H1 (cell line): ENCODE measurements at regions not wholly inside any gene's neighbourhood (a gene's known extent, or its start where the extent isn't known, plus 50 kb on each side); places are given as distances from the start of the nearest gene placed in this dataset.
A peak's percentile ranks its signal among the peaks of the same experiment; 100 is the strongest.

Experiments
- CTCF ChIA-PET: fragments of 300-600 bp; sonication (Branson Sonifier 250); formaldehyde crosslinking; loops from one replicate; lab custom pipeline; 2021; ENCODE audit not compliant: partially characterized antibody; lab: Charles Lee
- POLR2A ChIA-PET: fragments of 300-600 bp; sonication (Branson Sonifier 250); formaldehyde crosslinking; loops from one replicate; lab custom pipeline; 2021; ENCODE audit warnings: inconsistent platforms; ENCODE audit not compliant: partially characterized antibody; lab: Charles Lee
- DNase-seq, 2 experiments: peaks; one replicate each; pipeline versions ENCODE4 v3.0.0 to v3.0.0-alpha.2; 2010 to 2022; ENCODE audit warnings: low spot score in 2 of 2, low read depth in 1 of 2, mixed read lengths in 1 of 2
- FAIRE-seq: peaks from 2 replicates; lab custom pipeline; 2011; peaks lifted over from hg19 to GRCh38; lab: Jason Lieb, UNC
- H2AFZ ChIP-seq: 2 replicates; pipeline ENCODE4 v1.8.1; 2012; ENCODE audit warnings: low read length, inconsistent platforms
- H2AK5ac ChIP-seq: 2 replicates; pipeline ENCODE4 v1.6.1; 2013; ENCODE audit warnings: low read depth, low read length
- H2BK120ac ChIP-seq: replicated peaks from 2 replicates; pipeline ENCODE3; 2013; ENCODE audit warnings: low read depth, low read length, inconsistent platforms
- H2BK12ac ChIP-seq: 2 replicates; pipeline ENCODE4 v1.6.1; 2013; ENCODE audit warnings: low read depth, low read length
- H2BK15ac ChIP-seq: 2 replicates; pipeline ENCODE4 v1.6.1; 2013; ENCODE audit warnings: low read length
- H2BK20ac ChIP-seq: 2 replicates; pipeline ENCODE4 v1.6.1; 2013; ENCODE audit warnings: low read length
- H2BK5ac ChIP-seq: 2 replicates; pipeline ENCODE4 v1.6.1; 2013; ENCODE audit warnings: low read depth, low read length
- H3K14ac ChIP-seq: 2 replicates; pipeline ENCODE4 v1.6.1; 2013; ENCODE audit warnings: inconsistent platforms; ENCODE audit not compliant: insufficient read length
- H3K18ac ChIP-seq: 2 replicates; pipeline ENCODE4 v1.6.1; 2013; ENCODE audit warnings: low read length; ENCODE audit errors: extremely low read depth
- H3K23ac ChIP-seq: 2 replicates; pipeline ENCODE4 v1.6.1; 2013; ENCODE audit warnings: inconsistent platforms; ENCODE audit not compliant: insufficient read length
- H3K23me2 ChIP-seq: 2 replicates; pipeline ENCODE4 v1.6.1; 2013; ENCODE audit warnings: low read depth, low read length
- H3K27ac ChIP-seq: 2 replicates; pipeline ENCODE4 v1.6.1; 2011; ENCODE audit warnings: low read depth, low read length, inconsistent platforms
- H3K27me3 ChIP-seq, 4 experiments: replicated peaks in 1 of 4; 1 replicate in 1 of 4; 2 replicates in 3 of 4; pipeline versions ENCODE4 v1.6.1 to v1.8.1; 2011 to 2013; ENCODE audit warnings: low read length in 3 of 4, mild to moderate bottlenecking in 3 of 4, inconsistent platforms in 2 of 4, mixed read lengths in 2 of 4, moderate library complexity in 1 of 4; ENCODE audit not compliant: control insufficient read depth in 3 of 4, insufficient read depth in 3 of 4; ENCODE audit errors: extremely low read depth in 1 of 4
- H3K36me3 ChIP-seq, 4 experiments: 2 replicates each; pipeline versions ENCODE4 v1.6.1 to v1.8.1; 2011 to 2013; ENCODE audit warnings: mild to moderate bottlenecking in 4 of 4, low read length in 3 of 4, moderate library complexity in 2 of 4, control low read depth in 1 of 4, inconsistent platforms in 1 of 4; ENCODE audit not compliant: insufficient read depth in 4 of 4, control insufficient read depth in 2 of 4
- H3K4ac ChIP-seq: replicated peaks from 2 replicates; pipeline ENCODE3; 2013; ENCODE audit warnings: low read length, low read depth, mixed read lengths, inconsistent platforms; ENCODE audit not compliant: insufficient read length
- H3K4me1 ChIP-seq, 4 experiments: replicated peaks in 1 of 4; 1 replicate in 1 of 4; 2 replicates in 3 of 4; pipeline versions ENCODE4 v1.6.1 to v1.8.1; 2011 to 2013; ENCODE audit warnings: low read length in 3 of 4, inconsistent platforms in 2 of 4, mixed read lengths in 1 of 4; ENCODE audit not compliant: insufficient read depth in 4 of 4, control insufficient read depth in 3 of 4
- H3K4me2 ChIP-seq, 2 experiments: 2 replicates each; pipeline versions ENCODE4 v1.6.1 to v1.8.1; 2011 to 2013; ENCODE audit warnings: low read depth in 2 of 2, low read length in 2 of 2, control low read depth in 1 of 2, inconsistent platforms in 1 of 2, mild to moderate bottlenecking in 1 of 2; ENCODE audit not compliant: insufficient read depth in 1 of 2
- H3K4me3 ChIP-seq, 4 experiments: fragments of 200-600, 300-600 bp in 1 of 4; sonication (generic), shearing (Covaris generic), sonication (Bioruptor Twin) in 1 of 4; 2 replicates each; pipeline versions ENCODE4 v1.5.1 to v1.8.1; 2011 to 2016; ENCODE audit warnings: low read length in 4 of 4, low read depth in 3 of 4, control low read depth in 2 of 4, inconsistent platforms in 2 of 4, mild to moderate bottlenecking in 2 of 4, mixed read lengths in 1 of 4, moderate library complexity in 1 of 4; ENCODE audit not compliant: insufficient read depth in 2 of 4; ENCODE audit errors: extremely low read depth in 1 of 4
- H3K56ac ChIP-seq: replicated peaks from 2 replicates; pipeline ENCODE3; 2013; ENCODE audit warnings: low read depth, mild to moderate bottlenecking, mixed read lengths, low read length, inconsistent platforms; ENCODE audit not compliant: insufficient read length
- H3K79me1 ChIP-seq: 2 replicates; pipeline ENCODE4 v1.6.1; 2013; ENCODE audit warnings: low read depth, low read length, control low read depth
- H3K79me2 ChIP-seq, 2 experiments: 2 replicates each; pipeline versions ENCODE4 v1.6.1 to v1.8.1; 2012 to 2013; ENCODE audit warnings: low read length in 2 of 2, mild to moderate bottlenecking in 2 of 2, inconsistent platforms in 1 of 2; ENCODE audit not compliant: insufficient read depth in 2 of 2, control insufficient read depth in 1 of 2
- H3K9ac ChIP-seq, 4 experiments: replicated peaks in 1 of 4; 1 replicate in 1 of 4; 2 replicates in 3 of 4; pipeline versions ENCODE4 v1.6.1 to v1.8.1; 2011 to 2013; ENCODE audit warnings: low read depth in 3 of 4, low read length in 3 of 4, control low read depth in 2 of 4, mild to moderate bottlenecking in 2 of 4, moderate library complexity in 2 of 4, inconsistent platforms in 1 of 4; ENCODE audit errors: extremely low read depth in 1 of 4
- H3K9me3 ChIP-seq, 2 experiments: 2 replicates each; pipeline versions ENCODE4 v1.6.1 to v1.8.1; 2012 to 2013; ENCODE audit warnings: mild to moderate bottlenecking in 2 of 2, moderate library complexity in 2 of 2, control low read depth in 1 of 2, inconsistent platforms in 1 of 2, low read depth in 1 of 2, low read length in 1 of 2, mixed read lengths in 1 of 2; ENCODE audit not compliant: insufficient read depth in 2 of 2
- H4K20me1 ChIP-seq, 2 experiments: replicated peaks in 1 of 2; 2 replicates each; pipeline versions ENCODE3 to v1.8.1; 2011 to 2013; ENCODE audit warnings: inconsistent platforms in 2 of 2, low read length in 2 of 2, mild to moderate bottlenecking in 1 of 2; ENCODE audit not compliant: insufficient read depth in 2 of 2, control insufficient read depth in 1 of 2
- H4K5ac ChIP-seq: 2 replicates; pipeline ENCODE4 v1.6.1; 2013; ENCODE audit warnings: low read length, low read depth, mixed read lengths, inconsistent platforms; ENCODE audit not compliant: insufficient read length
- H4K8ac ChIP-seq: 2 replicates; pipeline ENCODE4 v1.8.0; 2013; ENCODE audit warnings: mild to moderate bottlenecking, moderate library complexity, low read length, inconsistent platforms; ENCODE audit not compliant: insufficient read depth; ENCODE audit errors: extremely low read depth
- H4K91ac ChIP-seq: replicated peaks from 2 replicates; pipeline ENCODE3; 2013; ENCODE audit warnings: low read length, mixed read lengths, inconsistent platforms; ENCODE audit not compliant: insufficient read length
- BRCA1 ChIP-seq: IDR thresholded peaks from 2 replicates; pipeline ENCODE4 v1.6.1; 2012; ENCODE audit warnings: low read depth, low read length, improper control_type of control experiment
- CTCF ChIP-seq, 3 experiments: IDR thresholded peaks; 1 replicate in 2 of 3; 2 replicates in 1 of 3; pipeline versions ENCODE4 v1.5.1 to v1.6.1; 2011; ENCODE audit warnings: low read length in 3 of 3, mild to moderate bottlenecking in 3 of 3, inconsistent platforms in 2 of 3, low read depth in 1 of 3, moderate library complexity in 1 of 3; ENCODE audit not compliant: insufficient read depth in 1 of 3; ENCODE audit errors: control extremely low read depth in 1 of 3
- RAD21 ChIP-seq, 2 experiments: IDR thresholded peaks in 1 of 2; conservative IDR thresholded peaks in 1 of 2; 2 replicates each; pipeline ENCODE4 v1.6.1; 2011; ENCODE audit warnings: low read depth in 2 of 2, low read length in 2 of 2, improper control_type of control experiment in 1 of 2, inconsistent platforms in 1 of 2, mild to moderate bottlenecking in 1 of 2, moderate library complexity in 1 of 2
- WGBS, 2 experiments: shearing (Covaris generic) in 1 of 2; methylation state at CpG; one replicate each; pipeline versions ENCODE4 v1.1.6 to v1.1.7; 2013 to 2015; ENCODE audit warnings: low lambda C conversion rate in 2 of 2, mixed read lengths in 2 of 2, inconsistent platforms in 1 of 2, low coverage in 1 of 2, missing lambda C conversion rate in 1 of 2; ENCODE audit not compliant: insufficient replicate concordance in 2 of 2, insufficient coverage in 1 of 2, insufficient read length in 1 of 2; ENCODE audit errors: extremely low coverage in 1 of 2, missing lambda C conversion rate in 1 of 2; 5-methylcytosine and 5-hydroxymethylcytosine counted together

GRCh38 chr4:120266602-120267001 lies 200.0 kb upstream of the MAD2L1 start:
- TF ChIP-seq RAD21 (IDR thresholded peaks at IDR 0.05 in 1 of 2, conservative IDR thresholded peaks at IDR 0.05 in 1 of 2; ENCODE audit: low read depth in 2 of 2, low read length in 2 of 2) (0 out of 4 replicates have a peak, but pooled peaks of 1 of the 2 experiments have one; percentile 13), BRCA1 (no peak), CTCF (IDR thresholded peaks at IDR 0.05; ENCODE audit: control extremely low read depth in 1 of 3, insufficient read depth in 1 of 3, low read depth in 1 of 3, low read length in 3 of 3) (peak in 1 of 3 experiments; percentile 6; a peak in 1 of 4 replicates)
- Histone ChIP-seq H3K36me3 (no peaks in the 10 kb centered on the region), H3K27me3 (no peaks in the 10 kb centered on the region), H4K20me1 (no peaks in the 10 kb centered on the region), H2BK120ac (no peak overlapping the region), H3K4me3 (no peak overlapping the region), H3K79me1 (no peaks in the 10 kb centered on the region), H2BK20ac (no peak overlapping the region), H2BK5ac (no peak overlapping the region), H3K23me2 (no peaks in the 10 kb centered on the region), H3K23ac (no peak overlapping the region), H3K27ac (no peak overlapping the region), H3K18ac (no peak overlapping the region), H2AFZ (no peak overlapping the region), H4K8ac (no peak overlapping the region), H3K4me2 (no peak overlapping the region), H3K56ac (no peak overlapping the region), H3K4ac (no peak overlapping the region), H4K5ac (no peak overlapping the region), H2AK5ac (no peak overlapping the region), H3K14ac (no peak overlapping the region), H4K91ac (no peak overlapping the region), H3K4me1 (no peaks in the 10 kb centered on the region; a peak in 1 of 7 replicates), H2BK15ac (no peak overlapping the region), H3K79me2 (no peaks in the 10 kb centered on the region), H2BK12ac (no peak overlapping the region), H3K9me3 (no peaks in the 10 kb centered on the region), H3K9ac (no peak overlapping the region)
- ChIA-PET POLR2A (no interaction called here), CTCF (interaction anchor here (0.8 to 1.0 kb wide), 2 partner anchors 9 to 11 kb away, joined by 3 to 4 read pairs; no protein-coding TSS in a partner anchor)
- WGBS, 2 experiments, result 81% methylated on average over 5 of the region's 5 CpGs; no CpG with 5 or more reads in 1 of the 2 experiments
- DNase-seq (no peak), FAIRE-seq (peak; percentile 70)
